OCI-LY7 (cell line): ENCODE measurements at regions not wholly inside any gene's neighbourhood (a gene's known extent, or its start where the extent isn't known, plus 50 kb on each side); places are given as distances from the start of the nearest gene placed in this dataset.

Source experiments
- BruUV-seq: library from RNA; stranded (reverse); fragments of 400-500 nt; replicated peaks from 2 replicates; lab custom pipeline; 2021; lab: Mats Ljungman, UMichigan
- CTCF ChIA-PET: fragments of 300-600 bp; sonication (Branson Sonifier 250); formaldehyde crosslinking; loops from one replicate; lab custom pipeline; 2022; ENCODE audit warnings: antibody characterized with exemption; ENCODE audit not compliant: unreplicated experiment; lab: Charles Lee
- POLR2A ChIA-PET: fragments of 300-600 bp; sonication (Branson Sonifier 250); formaldehyde crosslinking; loops from one replicate; lab custom pipeline; 2022; ENCODE audit warnings: antibody characterized with exemption; lab: Charles Lee
- DNase-seq: peaks from one replicate; pipeline ENCODE4 v3.0.0-alpha.2; 2015; ENCODE audit warnings: low spot score
- H2AFZ ChIP-seq: fragments of 200-600 bp; sonication (generic), shearing (Covaris generic); 2 replicates; pipeline ENCODE4 v1.6.1; 2014; ENCODE audit warnings: mild to moderate bottlenecking, antibody characterized with exemption, low read length, moderate library complexity
- H3K27ac ChIP-seq: fragments of 200-600 bp; sonication (generic); 2 replicates; pipeline ENCODE4 v1.5.1; 2014; ENCODE audit warnings: mixed run types, low read depth, mild to moderate bottlenecking, moderate library complexity, low read length, inconsistent platforms; ENCODE audit not compliant: poor library complexity, severe bottlenecking
- H3K36me3 ChIP-seq: fragments of 200-600 bp; sonication (generic); 2 replicates; pipeline ENCODE4 v1.6.1; 2014; ENCODE audit warnings: mild to moderate bottlenecking, antibody characterized with exemption, low read length, moderate library complexity, mixed read lengths; ENCODE audit not compliant: insufficient read depth
- H3K4me1 ChIP-seq: fragments of 200-600 bp; sonication (generic); 2 replicates; pipeline ENCODE4 v1.5.1; 2014; ENCODE audit warnings: mild to moderate bottlenecking, low read length; ENCODE audit not compliant: insufficient read depth, poor library complexity, severe bottlenecking
- H3K4me2 ChIP-seq: fragments of 200-600 bp; sonication (generic); 2 replicates; pipeline ENCODE4 v1.6.1; 2014; ENCODE audit warnings: mild to moderate bottlenecking, low read length
- H3K4me3 ChIP-seq: fragments of 200-600 bp; sonication (generic); 2 replicates; pipeline ENCODE4 v1.5.1; 2014; ENCODE audit warnings: mild to moderate bottlenecking, low read depth, low read length; ENCODE audit not compliant: poor library complexity, severe bottlenecking
- H3K79me2 ChIP-seq: fragments of 200-600 bp; sonication (generic); 2 replicates; pipeline ENCODE4 v1.6.1; 2016; ENCODE audit warnings: low read depth, mild to moderate bottlenecking, low read length, moderate library complexity, mixed read lengths; ENCODE audit not compliant: insufficient read depth
- H3K9me2 ChIP-seq: fragments of 200-600 bp; sonication (generic); 2 replicates; pipeline ENCODE4 v1.6.1; 2016; ENCODE audit warnings: mild to moderate bottlenecking, low read length, mixed read lengths; ENCODE audit not compliant: insufficient read depth
- H3K9me3 ChIP-seq: fragments of 200-600 bp; sonication (generic); 2 replicates; pipeline ENCODE4 v1.6.1; 2014; ENCODE audit warnings: mild to moderate bottlenecking, mixed run types, low read length, mixed read lengths
- H4K20me1 ChIP-seq: fragments of 200-600 bp; sonication (generic); 2 replicates; pipeline ENCODE4 v1.6.1; 2014; ENCODE audit warnings: mild to moderate bottlenecking, antibody characterized with exemption, low read length, moderate library complexity, mixed read lengths; ENCODE audit not compliant: insufficient read depth
- CTCF ChIP-seq: fragments of 200-600 bp; sonication (generic); conservative IDR thresholded peaks from 2 replicates; pipeline ENCODE4 v1.5.1; 2014; ENCODE audit warnings: mild to moderate bottlenecking, antibody characterized with exemption, low read length, moderate library complexity, mixed read lengths
- EZH2phosphoT487 ChIP-seq: fragments of 200-600 bp; sonication (generic); IDR thresholded peaks from 2 replicates; pipeline ENCODE4 v1.6.1; 2018; ENCODE audit warnings: low read depth, borderline replicate concordance, mild to moderate bottlenecking, mixed run types, antibody characterized with exemption, low read length, moderate library complexity, mixed read lengths
- intact Hi-C: fragments of 100-400 bp; cut with micrococcal nuclease; formaldehyde crosslinking; loops from one replicate; pipeline ENCODE4 v1.10.0; 2022; ENCODE audit not compliant: unreplicated experiment

DNA sequence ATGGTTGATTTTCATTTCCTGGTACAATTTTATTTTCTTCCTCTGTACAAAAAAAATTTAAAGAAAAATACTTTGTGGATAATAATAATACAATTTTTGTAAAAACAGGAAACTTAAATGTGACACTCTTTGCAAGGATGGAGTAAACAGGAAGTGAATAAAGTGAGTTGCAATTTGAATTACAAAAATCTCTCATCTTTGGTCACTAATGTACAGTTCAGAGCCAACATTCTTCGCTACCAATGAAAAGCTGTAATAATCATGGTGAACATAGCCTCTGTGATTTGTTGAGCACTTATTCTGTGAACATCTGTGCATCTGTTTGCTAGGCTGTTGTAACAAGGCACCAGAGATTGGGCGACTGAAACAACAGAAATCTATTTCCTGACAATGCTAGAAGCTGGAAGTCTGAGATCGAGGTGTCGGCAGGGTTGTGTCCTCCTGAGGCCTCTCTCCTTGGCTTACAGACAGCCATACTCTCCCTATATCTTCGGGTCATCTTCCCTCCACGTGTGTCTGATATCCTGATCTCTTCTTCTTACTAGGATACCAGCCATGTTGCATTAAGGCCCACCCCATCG, 295.3 kb upstream of the KLF6 start:
- TF ChIP-seq EZH2phosphoT487, result no peak
- no peak for TF ChIP-seq CTCF
- Histone ChIP-seq H3K9me3 (no peaks in the 10 kb centered on the region), H3K9me2 (no peaks in the 10 kb centered on the region), H4K20me1 (no peaks in the 10 kb centered on the region), H3K4me1 (no peaks in the 10 kb centered on the region), H3K4me3 (no peak overlapping the region), H3K36me3 (no peaks in the 10 kb centered on the region), H2AFZ (0 out of 2 replicates have a peak overlapping the region, but pooled peaks have one; percentile 34), H3K27ac (no peak overlapping the region), H3K4me2 (no peak overlapping the region), H3K79me2 (no peaks in the 10 kb centered on the region)
- intact Hi-C loops, result no loop called here
- no TSS peak for BruUV-seq
- POLR2A ChIA-PET, result no interaction called here
- DNase-seq, result no peak
- CTCF ChIA-PET, result no interaction called here

- BruUV-seq, result no TSS peak
- H3K4me3 ChIP-seq, result no peak overlapping the region
- POLR2A ChIA-PET, result no interaction called here
- no peak for DNase-seq
- H4K20me1 ChIP-seq, result no peaks in the 10 kb centered on the region
- no peaks in the 10 kb centered on the region for H3K79me2 ChIP-seq
- no peak overlapping the region for H3K27ac ChIP-seq
- H3K36me3 ChIP-seq, result no peaks in the 10 kb centered on the region
- 0 out of 2 replicates have a peak overlapping the region, but pooled peaks have one; percentile 34 for H2AFZ ChIP-seq
- H3K4me2 ChIP-seq, result no peak overlapping the region
- CTCF ChIA-PET, result no interaction called here
- H3K4me1 ChIP-seq, result no peaks in the 10 kb centered on the region
- intact Hi-C loops, result no loop called here
- no peaks in the 10 kb centered on the region for H3K9me3 ChIP-seq
- no peaks in the 10 kb centered on the region for H3K9me2 ChIP-seq
- TF ChIP-seq EZH2phosphoT487, result no peak
- no peak for TF ChIP-seq CTCF
These were observed 294.8 kb upstream of the KLF6 start for GRCh38 chr10:4079803-4080202.

GRCh38 chr10:4077804-4078203, 292.8 kb upstream of the KLF6 start:
- no peak overlapping the region for H2AFZ ChIP-seq
- POLR2A ChIA-PET, result interaction anchor here (0.8 kb wide), 1 partner anchor 82 kb away, joined by 3 read pairs; no protein-coding TSS in a partner anchor
- H4K20me1 ChIP-seq, result no peaks in the 10 kb centered on the region
- intact Hi-C loops, result no loop called here
- H3K4me2 ChIP-seq, result no peak overlapping the region
- H3K9me2 ChIP-seq, result no peaks in the 10 kb centered on the region
- CTCF ChIA-PET, result no interaction called here
- H3K36me3 ChIP-seq, result no peaks in the 10 kb centered on the region
- no peak overlapping the region for H3K27ac ChIP-seq
- H3K4me3 ChIP-seq, result no peak overlapping the region
- H3K4me1 ChIP-seq, result no peaks in the 10 kb centered on the region
- no peak for TF ChIP-seq CTCF
- TF ChIP-seq EZH2phosphoT487, result no peak
- no peaks in the 10 kb centered on the region for H3K79me2 ChIP-seq
- BruUV-seq, result no TSS peak
- DNase-seq, result no peak
- H3K9me3 ChIP-seq, result no peaks in the 10 kb centered on the region
